Body of pancreas (tissue), 4 donors: ENCODE measurements at regions not wholly inside any gene's neighbourhood (a gene's known extent, or its start where the extent isn't known, plus 50 kb on each side); places are given as distances from the start of the nearest gene placed in this dataset.

Source experiments
- ATAC-seq: fragments of 150-250 bp; one replicate; pipeline ENCODE4 v1.9.1; 2016
- DNase-seq, 4 donors: peaks; one replicate each; pipeline ENCODE4 v3.0.0-alpha.2; 2019
- H3K27ac ChIP-seq, 4 donors: fragments of 200-600 bp; sonication (generic); 1 replicate in 3 of 4; 2 replicates in 1 of 4; pipeline versions ENCODE4 v1.5.1 to v1.6.1; 2016 to 2019; ENCODE audit warnings: mild to moderate bottlenecking in 1 of 4, mixed read lengths in 1 of 4, moderate library complexity in 1 of 4
- H3K27me3 ChIP-seq, 2 donors: fragments of 200-600 bp; sonication (generic); one replicate each; pipeline ENCODE4 v1.6.0; 2016; ENCODE audit warnings: mild to moderate bottlenecking in 1 of 2
- H3K36me3 ChIP-seq, 2 donors: fragments of 200-600 bp; sonication (generic); replicated peaks in 1 of 2; 2 replicates each; pipeline ENCODE4 v1.5.1; 2016; ENCODE audit warnings: low read depth in 2 of 2; ENCODE audit not compliant: insufficient read depth in 1 of 2
- H3K4me1 ChIP-seq: fragments of 200-600 bp; sonication (generic); one replicate; pipeline ENCODE4 v1.6.0; 2016
- H3K4me3 ChIP-seq, 2 donors: fragments of 200-600 bp; sonication (generic); 1 replicate in 1 of 2; 2 replicates in 1 of 2; pipeline ENCODE4 v1.5.1; 2016 to 2019
- H3K9me3 ChIP-seq, 3 donors: fragments of 200-600 bp; sonication (generic); 1 replicate in 2 of 3; 2 replicates in 1 of 3; pipeline ENCODE4 v1.5.1; 2016
- POLR2A ChIP-seq, 3 donors: fragments of 450-650 bp; IDR thresholded peaks; one replicate each; pipeline ENCODE4 v1.6.1; 2016; ENCODE audit warnings: antibody characterized with exemption in 3 of 3, mild to moderate bottlenecking in 2 of 3
- WGBS, 2 donors: methylation state at CpG; one replicate each; pipeline ENCODE4 v1.1.5; 2017; 5-methylcytosine and 5-hydroxymethylcytosine counted together
- intact Hi-C: fragments of 100-400 bp; cut with DNase I; formaldehyde crosslinking; loops from one replicate; pipeline ENCODE4 v1.15.1; 2023
- TF ChIP-seq, protein P1 (sequence below), 7 experiments: fragments of 450-650 bp in 4 of 7; fragments of 200-600 bp in 3 of 7; sonication (generic) in 3 of 7; IDR thresholded peaks; one replicate each; pipeline ENCODE4 v1.5.1; 2016 to 2019; ENCODE audit warnings: antibody characterized with exemption in 7 of 7

DNA sequence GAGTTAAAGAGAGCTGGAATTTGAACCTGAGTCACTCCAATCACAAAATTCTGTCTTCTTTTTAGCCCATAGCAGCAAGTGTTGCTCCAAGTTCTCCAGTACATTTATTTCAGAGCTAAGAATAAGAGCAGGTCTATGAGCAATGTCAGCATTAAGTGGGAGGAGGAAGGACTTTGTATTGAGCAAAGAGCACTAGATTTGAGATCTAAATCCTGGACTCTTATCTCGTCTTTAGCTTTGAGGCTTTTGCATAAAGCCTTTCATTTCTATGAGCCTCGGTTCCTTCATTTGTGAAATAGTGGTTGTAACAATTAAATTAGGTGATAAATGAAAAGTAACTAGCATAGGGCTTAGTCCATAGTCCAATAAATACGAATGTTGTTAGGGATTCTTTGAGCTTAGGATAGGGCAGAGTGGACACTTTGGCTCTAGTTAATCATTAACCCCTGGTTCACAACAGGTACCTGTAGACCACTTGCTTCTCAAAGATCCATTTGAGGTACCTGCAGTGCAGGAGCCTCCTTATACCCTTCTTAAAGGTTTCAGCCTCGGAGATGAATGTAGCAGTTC lies 464.1 kb upstream of the KLF4 start:
- Histone ChIP-seq H3K9me3 (no peaks in the 10 kb centered on the region), H3K27ac (no peak overlapping the region), H3K4me3 (no peak overlapping the region), H3K4me1 (peaks cover 5% of the 10 kb centered on the region), H3K36me3 (no peaks in the 10 kb centered on the region), H3K27me3 (no peaks in the 10 kb centered on the region)
- no peak for ATAC-seq
- no peak for TF ChIP-seq POLR2A (IDR thresholded peaks at IDR 0.05)
- TF ChIP-seq, protein P1, sequence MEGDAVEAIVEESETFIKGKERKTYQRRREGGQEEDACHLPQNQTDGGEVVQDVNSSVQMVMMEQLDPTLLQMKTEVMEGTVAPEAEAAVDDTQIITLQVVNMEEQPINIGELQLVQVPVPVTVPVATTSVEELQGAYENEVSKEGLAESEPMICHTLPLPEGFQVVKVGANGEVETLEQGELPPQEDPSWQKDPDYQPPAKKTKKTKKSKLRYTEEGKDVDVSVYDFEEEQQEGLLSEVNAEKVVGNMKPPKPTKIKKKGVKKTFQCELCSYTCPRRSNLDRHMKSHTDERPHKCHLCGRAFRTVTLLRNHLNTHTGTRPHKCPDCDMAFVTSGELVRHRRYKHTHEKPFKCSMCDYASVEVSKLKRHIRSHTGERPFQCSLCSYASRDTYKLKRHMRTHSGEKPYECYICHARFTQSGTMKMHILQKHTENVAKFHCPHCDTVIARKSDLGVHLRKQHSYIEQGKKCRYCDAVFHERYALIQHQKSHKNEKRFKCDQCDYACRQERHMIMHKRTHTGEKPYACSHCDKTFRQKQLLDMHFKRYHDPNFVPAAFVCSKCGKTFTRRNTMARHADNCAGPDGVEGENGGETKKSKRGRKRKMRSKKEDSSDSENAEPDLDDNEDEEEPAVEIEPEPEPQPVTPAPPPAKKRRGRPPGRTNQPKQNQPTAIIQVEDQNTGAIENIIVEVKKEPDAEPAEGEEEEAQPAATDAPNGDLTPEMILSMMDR (IDR thresholded peaks at IDR 0.05), result no peak
- WGBS, 2 donors, result 69 to 78% methylated on average over 4 of the region's 4 CpGs
- DNase-seq, result no peak
- intact Hi-C loops, result no loop called here

DNA sequence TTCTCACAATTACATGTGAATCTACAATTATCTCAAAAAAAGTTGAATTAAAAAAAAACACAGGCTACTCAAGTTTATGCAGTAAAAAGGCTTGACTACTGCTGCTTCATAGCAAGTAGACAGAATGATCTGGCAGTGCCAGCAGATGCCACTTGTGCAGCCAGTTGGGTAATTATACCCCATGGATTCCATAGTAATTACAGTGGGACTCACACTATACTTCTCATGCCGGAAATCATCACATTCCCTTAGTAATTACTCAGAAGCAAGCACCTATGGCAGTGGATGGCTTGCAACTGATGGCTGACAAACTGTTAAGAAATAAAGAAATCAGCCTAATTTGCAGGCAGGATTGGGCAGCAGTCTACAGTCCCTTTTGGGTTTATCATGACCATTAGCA lies 463.2 kb upstream of the KLF4 start:
- H3K9me3 ChIP-seq, result no peaks in the 10 kb centered on the region
- TF ChIP-seq POLR2A (IDR thresholded peaks at IDR 0.05), result no peak
- TF ChIP-seq, protein P1 (IDR thresholded peaks at IDR 0.05), result no peak
- ATAC-seq, result no peak
- DNase-seq, result no peak
- H3K27ac ChIP-seq, result no peak overlapping the region
- intact Hi-C loops, result no loop called here
- H3K27me3 ChIP-seq, result no peaks in the 10 kb centered on the region
- no peaks in the 10 kb centered on the region for H3K36me3 ChIP-seq
- no peak overlapping the region for H3K4me3 ChIP-seq
- peaks cover 10% of the 10 kb centered on the region for H3K4me1 ChIP-seq
- 88 to 92% methylated on average over 1 of the region's 1 CpG for WGBS, 2 donors

DNA sequence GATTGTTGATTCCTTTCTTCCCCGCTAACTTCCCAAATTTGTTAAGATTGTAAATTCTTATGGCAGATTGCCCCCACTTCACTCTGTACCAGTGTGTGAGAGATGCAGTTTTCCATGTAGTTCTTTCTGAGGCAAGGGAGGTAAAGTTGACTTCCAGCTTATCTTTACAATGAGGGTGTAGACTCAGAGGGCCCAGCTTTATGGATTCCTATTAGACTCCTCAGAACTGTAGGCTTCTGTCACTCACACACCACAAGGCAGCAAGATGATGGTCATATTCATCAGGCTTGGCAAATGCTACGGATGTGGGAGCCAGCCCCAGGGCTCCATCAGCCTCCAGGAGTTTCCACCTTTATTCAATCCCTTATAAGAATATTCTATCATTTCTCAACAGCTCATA lies 461.9 kb upstream of the KLF4 start:
- Histone ChIP-seq H3K4me3 (no peak overlapping the region), H3K27ac (no peak overlapping the region), H3K4me1 (peaks cover 18% of the 10 kb centered on the region), H3K9me3 (no peaks in the 10 kb centered on the region), H3K27me3 (no peaks in the 10 kb centered on the region), H3K36me3 (no peaks in the 10 kb centered on the region)
- TF ChIP-seq, protein P1 (IDR thresholded peaks at IDR 0.05), result no peak
- no peak for TF ChIP-seq POLR2A (IDR thresholded peaks at IDR 0.05)
- intact Hi-C loops, result no loop called here
- ATAC-seq, result no peak
- no peak for DNase-seq
- 89 to 100% methylated on average over 2 of the region's 2 CpGs for WGBS, 2 donors

DNA sequence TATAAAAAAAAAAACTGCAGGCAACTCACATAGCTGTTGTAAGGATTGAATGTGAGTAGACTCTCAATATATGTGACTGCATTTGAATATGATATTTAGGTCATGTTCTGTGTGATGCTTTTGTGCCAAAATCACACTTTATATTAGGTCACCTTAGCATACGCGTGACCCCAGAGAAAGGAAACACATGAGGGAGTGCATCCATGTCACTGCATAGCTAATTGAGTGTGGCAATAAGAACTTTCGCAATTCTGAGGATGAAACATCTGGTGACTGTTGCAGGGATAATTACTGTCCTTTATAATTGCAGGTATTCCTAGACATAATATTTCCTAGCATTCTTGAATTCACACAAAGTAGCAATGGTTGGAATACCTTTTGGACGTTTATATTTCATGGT lies 459.5 kb upstream of the KLF4 start:
- Histone ChIP-seq H3K9me3 (no peaks in the 10 kb centered on the region), H3K4me3 (no peak overlapping the region), H3K4me1 (peaks cover 31% of the 10 kb centered on the region), H3K36me3 (no peaks in the 10 kb centered on the region), H3K27ac (no peak overlapping the region), H3K27me3 (no peaks in the 10 kb centered on the region)
- ATAC-seq (no peak), DNase-seq (peak in 1 of 4 donors; percentile 15)
- intact Hi-C loops, result no loop called here
- 70 to 84% methylated on average over 4 of the region's 4 CpGs for WGBS, 2 donors
- no peak for TF ChIP-seq POLR2A (IDR thresholded peaks at IDR 0.05)
- TF ChIP-seq, protein P1 (IDR thresholded peaks at IDR 0.05), result no peak

DNA sequence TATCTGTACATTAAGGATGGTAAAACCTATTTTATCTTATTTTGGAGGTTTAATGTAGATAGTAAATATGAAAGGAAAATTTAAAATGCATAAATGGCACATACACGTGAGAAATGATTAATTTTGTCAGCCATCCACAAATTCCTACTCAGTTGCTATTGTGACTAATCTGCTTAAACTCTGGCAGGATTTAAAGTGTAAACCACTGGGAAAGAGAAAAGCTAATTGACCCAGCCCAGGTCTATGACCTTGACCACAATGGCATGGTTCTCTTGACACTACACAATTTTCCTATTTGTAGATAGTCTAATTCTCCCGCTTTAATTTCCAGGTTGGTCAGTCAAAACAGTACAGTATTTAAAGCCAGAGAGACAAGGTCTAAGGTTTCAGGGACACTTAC lies 459.0 kb upstream of the KLF4 start:
- intact Hi-C loops, result no loop called here
- TF ChIP-seq, protein P1 (IDR thresholded peaks at IDR 0.05), result no peak
- no peak for TF ChIP-seq POLR2A (IDR thresholded peaks at IDR 0.05)
- H3K4me3 ChIP-seq, result no peak overlapping the region
- no peak for DNase-seq
- no peaks in the 10 kb centered on the region for H3K27me3 ChIP-seq
- H3K27ac ChIP-seq, result no peak overlapping the region
- WGBS, 2 donors, result 25 to 35% methylated on average over 2 of the region's 2 CpGs
- no peaks in the 10 kb centered on the region for H3K36me3 ChIP-seq
- peaks cover 31% of the 10 kb centered on the region for H3K4me1 ChIP-seq
- no peak for ATAC-seq
- H3K9me3 ChIP-seq, result no peaks in the 10 kb centered on the region
